IPS-20b (cell line): ENCODE measurements at regions not wholly inside any gene's neighbourhood (a gene's known extent, or its start where the extent isn't known, plus 50 kb on each side); places are given as distances from the start of the nearest gene placed in this dataset.
"Not testable (repeated sequence)": the region's sequence is repeated elsewhere in the genome, so short reads cannot be mapped to it uniquely, and the experiment has no call there.

Source experiments
- H3K27ac ChIP-seq: one replicate; pipeline ENCODE4 v1.5.1; 2013; ENCODE audit warnings: low read length
- H3K27me3 ChIP-seq: 2 replicates; pipeline ENCODE4 v1.6.1; 2013; ENCODE audit warnings: mild to moderate bottlenecking, low read length, inconsistent platforms; ENCODE audit not compliant: insufficient read depth
- H3K36me3 ChIP-seq: 2 replicates; pipeline ENCODE4 v1.6.1; 2013; ENCODE audit warnings: low read depth, mild to moderate bottlenecking, inconsistent platforms, low read length, moderate library complexity; ENCODE audit not compliant: insufficient read depth
- H3K4me1 ChIP-seq: 2 replicates; pipeline ENCODE4 v1.6.1; 2013; ENCODE audit warnings: mild to moderate bottlenecking, control low read depth, inconsistent platforms, low read length, moderate library complexity; ENCODE audit not compliant: insufficient read depth
- H3K4me3 ChIP-seq: 2 replicates; pipeline ENCODE4 v1.5.1; 2013; ENCODE audit warnings: mild to moderate bottlenecking, low read length, inconsistent platforms
- H3K9ac ChIP-seq: 2 replicates; pipeline ENCODE4 v1.6.1; 2013; ENCODE audit warnings: low read depth, mild to moderate bottlenecking, inconsistent platforms, low read length, moderate library complexity
- H3K9me3 ChIP-seq: 2 replicates; pipeline ENCODE4 v1.6.1; 2013; ENCODE audit warnings: mild to moderate bottlenecking, low read depth, low read length, inconsistent platforms; ENCODE audit not compliant: insufficient read depth

DNA sequence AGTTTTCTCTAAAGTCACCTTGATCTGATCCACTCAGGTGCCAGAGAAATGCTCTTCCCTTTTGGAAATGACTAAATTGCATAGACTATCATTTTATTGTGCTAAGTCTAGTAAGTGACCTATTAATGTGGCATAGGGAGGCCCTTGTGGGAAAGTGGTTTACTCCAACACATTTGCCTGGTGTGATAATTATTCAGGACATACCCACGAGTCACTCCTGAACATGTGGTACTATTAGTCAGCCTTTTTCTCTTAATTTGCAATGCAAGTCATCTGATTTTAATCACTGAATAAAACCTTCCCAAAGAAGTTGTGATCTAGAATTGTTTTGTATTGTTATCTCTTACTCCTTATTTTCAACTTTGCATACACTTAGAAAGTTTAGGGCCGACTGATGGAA lies 148.7 kb downstream of the OR4C45 start:
- Histone ChIP-seq H3K36me3 (no peaks in the 10 kb centered on the region), H3K9me3 (peaks cover 61% of the 10 kb centered on the region), H3K9ac (no peak overlapping the region), H3K27me3 (no peaks in the 10 kb centered on the region), H3K4me1 (no peaks in the 10 kb centered on the region), H3K4me3 (no peak overlapping the region), H3K27ac (no peak overlapping the region)

DNA sequence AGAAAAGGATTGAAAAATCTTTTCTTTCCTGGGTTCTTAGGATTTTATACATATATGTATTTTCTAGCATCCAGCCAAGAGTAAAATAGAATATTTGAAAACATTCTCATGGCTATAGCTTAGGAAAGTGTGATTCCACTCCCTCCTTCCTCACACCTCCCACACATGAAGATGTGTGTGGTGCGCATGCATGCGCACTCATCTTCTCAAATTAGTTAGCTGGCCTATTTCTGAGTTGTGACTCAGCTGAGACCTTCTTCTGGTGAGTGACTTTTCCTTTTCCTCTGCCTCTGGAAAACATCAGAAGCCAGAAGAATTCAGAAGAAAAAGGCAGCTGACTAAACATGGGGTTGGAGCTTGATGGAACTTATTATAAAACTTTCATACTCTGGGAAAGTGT lies 149.8 kb downstream of the OR4C45 start:
- Histone ChIP-seq H3K4me1 (no peaks in the 10 kb centered on the region), H3K4me3 (no peak overlapping the region), H3K36me3 (no peaks in the 10 kb centered on the region), H3K9me3 (peaks cover 71% of the 10 kb centered on the region), H3K9ac (no peak overlapping the region), H3K27ac (no peak overlapping the region), H3K27me3 (no peaks in the 10 kb centered on the region)

- not testable (repeated sequence) for H3K27ac ChIP-seq, H3K27me3 ChIP-seq, H3K9ac ChIP-seq, H3K4me1 ChIP-seq, H3K36me3 ChIP-seq, H3K4me3 ChIP-seq
- H3K9me3 ChIP-seq = peaks cover 77% of the 10 kb centered on the region
Observed at GRCh38 chr11:50183170-50183569, 150.5 kb downstream of the OR4C45 start.

DNA sequence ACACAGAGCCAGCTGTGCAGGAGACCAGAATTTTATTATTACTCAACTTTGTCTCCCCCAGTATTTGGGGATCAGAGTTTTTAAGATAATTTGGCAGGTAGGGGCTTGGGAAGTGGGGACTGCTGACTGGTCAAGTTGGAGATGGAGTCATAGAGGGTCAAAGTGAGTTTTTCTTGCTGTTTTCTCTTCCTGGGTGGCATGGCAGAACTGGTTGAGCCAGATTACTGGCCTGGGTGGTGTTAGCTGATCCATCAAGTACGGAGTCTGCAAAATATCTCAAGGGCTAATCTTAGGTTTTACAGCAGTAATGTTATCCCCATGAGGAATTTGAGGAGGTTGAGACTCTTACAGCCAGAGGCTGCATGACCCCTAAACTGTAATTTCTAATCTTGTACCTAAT lies 153.5 kb downstream of the OR4C45 start:
- Histone ChIP-seq H3K36me3 (no peaks in the 10 kb centered on the region), H3K27me3 (no peaks in the 10 kb centered on the region), H3K9ac (no peak overlapping the region), H3K4me1 (no peaks in the 10 kb centered on the region), H3K9me3 (peaks cover 84% of the 10 kb centered on the region), H3K27ac (no peak overlapping the region), H3K4me3 (no peak overlapping the region)

- Histone ChIP-seq H3K36me3 (no peaks in the 10 kb centered on the region), H3K9ac (no peak overlapping the region), H3K4me1 (no peaks in the 10 kb centered on the region), H3K4me3 (no peak overlapping the region), H3K9me3 (peaks cover 81% of the 10 kb centered on the region), H3K27ac (no peak overlapping the region), H3K27me3 (no peaks in the 10 kb centered on the region)
Observed at GRCh38 chr11:50187220-50187619, 154.5 kb downstream of the OR4C45 start.

GRCh38 chr11:50188040-50188439 lies 155.4 kb downstream of the OR4C45 start:
- Histone ChIP-seq H3K9me3 (peaks cover 82% of the 10 kb centered on the region), H3K4me3 (no peak overlapping the region), H3K27ac (no peak overlapping the region), H3K36me3 (no peaks in the 10 kb centered on the region), H3K27me3 (no peaks in the 10 kb centered on the region), H3K4me1 (no peaks in the 10 kb centered on the region), H3K9ac (no peak overlapping the region)

DNA sequence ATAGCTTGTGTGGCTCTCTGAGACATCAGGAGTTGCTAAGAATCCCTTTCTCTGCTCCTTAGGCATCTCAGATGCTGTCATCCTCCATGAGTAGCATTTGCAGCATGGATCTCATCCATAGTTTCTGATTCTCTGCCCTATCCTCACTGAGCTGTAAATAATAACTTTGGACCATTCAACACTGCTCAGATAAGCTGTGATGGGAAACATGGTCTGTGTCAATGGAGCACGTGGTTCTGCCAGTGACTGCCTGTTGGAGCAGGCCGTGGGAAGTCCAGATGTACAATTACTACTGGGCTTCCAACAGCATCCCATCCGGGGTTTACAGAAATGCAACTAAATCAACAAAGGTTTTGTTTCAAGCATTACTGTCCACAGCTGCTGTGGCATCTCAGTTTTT lies 160.1 kb downstream of the OR4C45 start:
- Histone ChIP-seq H3K4me3 (no peak overlapping the region), H3K9ac (no peak overlapping the region), H3K4me1 (no peaks in the 10 kb centered on the region), H3K36me3 (no peaks in the 10 kb centered on the region), H3K27ac (no peak overlapping the region), H3K27me3 (no peaks in the 10 kb centered on the region), H3K9me3 (peaks cover 67% of the 10 kb centered on the region)

- Histone ChIP-seq H3K9me3 (peaks cover 84% of the 10 kb centered on the region), H3K4me3 (no peak overlapping the region), H3K36me3 (no peaks in the 10 kb centered on the region), H3K27me3 (no peaks in the 10 kb centered on the region), H3K27ac (no peak overlapping the region), H3K4me1 (no peaks in the 10 kb centered on the region), H3K9ac (no peak overlapping the region)
Observed at GRCh38 chr11:50214376-50214775, 181.7 kb downstream of the OR4C45 start.

GRCh38 chr11:50220651-50221050 lies 188.0 kb downstream of the OR4C45 start:
- no peaks in the 10 kb centered on the region for H3K36me3 ChIP-seq
- H3K27ac ChIP-seq = no peak overlapping the region
- peaks cover 62% of the 10 kb centered on the region for H3K9me3 ChIP-seq
- H3K4me1 ChIP-seq = no peaks in the 10 kb centered on the region
- no peak overlapping the region for H3K4me3 ChIP-seq
- H3K27me3 ChIP-seq = no peaks in the 10 kb centered on the region
- H3K9ac ChIP-seq = no peak overlapping the region

DNA sequence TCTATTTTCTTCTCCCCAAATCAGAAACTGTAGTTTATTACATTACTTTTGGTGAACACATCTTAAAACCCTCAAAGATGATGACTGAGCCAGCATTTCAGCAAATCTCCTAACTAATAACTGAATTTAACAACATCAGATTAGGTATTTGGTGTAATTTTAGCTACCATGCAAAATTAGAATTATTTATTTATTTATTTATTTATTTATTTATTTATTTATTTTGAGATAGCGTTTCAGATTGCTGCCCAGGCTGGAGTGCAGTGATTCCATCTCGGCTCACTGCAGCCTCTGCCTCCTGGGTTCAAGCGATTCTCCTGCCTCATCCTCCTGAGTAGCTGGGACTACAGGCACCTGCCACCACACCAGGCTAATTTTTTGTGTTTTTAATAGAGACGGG lies 205.7 kb downstream of the OR4C45 start:
- H3K4me1 ChIP-seq, H3K4me3 ChIP-seq, H3K27me3 ChIP-seq, H3K36me3 ChIP-seq, H3K27ac ChIP-seq, H3K9ac ChIP-seq: not testable (repeated sequence)
- peaks cover 84% of the 10 kb centered on the region for H3K9me3 ChIP-seq

DNA sequence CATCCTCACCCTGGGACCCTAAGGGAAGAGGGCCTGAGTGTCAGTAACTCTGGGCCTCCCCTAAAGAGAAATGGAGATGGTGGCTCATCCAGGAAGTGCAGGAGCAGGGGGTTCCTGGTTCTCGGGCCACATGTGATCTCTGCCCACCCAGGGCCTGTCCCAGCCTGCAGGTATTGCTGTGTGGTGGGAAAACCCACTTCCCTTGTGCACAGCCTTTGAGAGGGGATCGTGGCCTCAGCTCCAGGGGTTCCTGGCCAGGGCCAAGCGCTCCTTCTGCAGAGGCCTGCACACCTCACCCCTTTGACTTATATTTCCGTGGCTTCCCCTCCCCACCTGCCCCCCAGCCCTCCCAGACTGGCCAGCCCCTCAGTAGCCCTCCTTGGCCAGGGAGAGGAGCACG lies 213.5 kb downstream of the OR4C45 start:
- peaks cover 78% of the 10 kb centered on the region for H3K9me3 ChIP-seq
- H3K27ac ChIP-seq = no peak overlapping the region
- H3K4me3 ChIP-seq = no peak overlapping the region
- H3K4me1 ChIP-seq = no peaks in the 10 kb centered on the region
- no peak overlapping the region for H3K9ac ChIP-seq
- no peaks in the 10 kb centered on the region for H3K27me3 ChIP-seq
- no peaks in the 10 kb centered on the region for H3K36me3 ChIP-seq

GRCh38 chr11:50246699-50247098 lies 214.0 kb downstream of the OR4C45 start:
- Histone ChIP-seq H3K9me3 (peaks cover 78% of the 10 kb centered on the region), H3K27me3 (no peaks in the 10 kb centered on the region)

DNA sequence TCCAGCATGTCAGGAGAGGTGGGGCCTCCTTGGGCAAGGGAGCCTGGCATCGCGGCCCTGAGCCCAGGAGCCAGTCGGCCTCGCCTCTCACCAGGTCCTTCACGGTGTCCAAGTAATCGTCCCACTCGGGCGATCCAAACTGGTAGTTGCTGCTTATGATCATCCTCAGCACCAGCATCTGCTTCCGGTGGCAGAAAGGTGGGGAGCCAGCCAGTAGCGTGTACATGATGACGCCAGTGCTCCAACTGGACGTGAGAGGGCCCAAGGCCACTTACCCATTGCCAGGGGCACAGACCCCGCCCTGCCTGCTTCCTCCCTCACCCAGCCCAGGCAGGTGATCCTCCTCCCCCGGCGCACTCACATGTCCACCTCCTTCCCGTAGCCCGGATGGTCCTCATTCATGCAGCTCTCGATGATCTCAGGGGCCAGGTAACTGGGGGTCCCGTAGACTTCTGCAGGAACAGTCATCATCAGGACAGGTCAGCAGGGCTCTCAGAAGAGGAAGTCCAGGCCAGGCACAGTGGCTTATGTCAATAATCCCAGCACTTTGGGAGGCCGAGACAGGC lies 214.7 kb downstream of the OR4C45 start:
- Histone ChIP-seq H3K27ac (no peak overlapping the region), H3K9ac (no peak overlapping the region), H3K4me3 (no peak overlapping the region), H3K4me1 (no peaks in the 10 kb centered on the region), H3K27me3 (no peaks in the 10 kb centered on the region), H3K9me3 (peaks cover 79% of the 10 kb centered on the region), H3K36me3 (no peaks in the 10 kb centered on the region)

More at GRCh38 chr11:50246699-50247098, 214.0 kb downstream of the OR4C45 start:
- no peaks in the 10 kb centered on the region for H3K36me3 ChIP-seq
- no peaks in the 10 kb centered on the region for H3K4me1 ChIP-seq
- no peak overlapping the region for H3K4me3 ChIP-seq
- H3K9ac ChIP-seq = no peak overlapping the region
- no peak overlapping the region for H3K27ac ChIP-seq
